ENCODE measurements at regions not wholly inside any gene's neighbourhood (a gene's known extent, or its start where the extent isn't known, plus 50 kb on each side); places are given as distances from the start of the nearest gene placed in this dataset.

GRCh38 chr2:63764630-63765029 is 77.1 kb upstream of the UGP2 start:
- Mint-ChIP-seq H3K27me3 (no peaks in the 10 kb centered on the region), H3K4me3 (no peak overlapping the region), H3K4me1 (no peaks in the 10 kb centered on the region), H3K36me3 (ENCODE audit: low read depth) (no peaks in the 10 kb centered on the region), H3K9me3 (ENCODE audit: low read depth) (peaks cover 2% of the 10 kb centered on the region), H3K27ac (no peak overlapping the region)
- no peak for DNase-seq
- CTCF ChIA-PET, result no interaction called here
- intact Hi-C loops (cut with DNase I, micrococcal nuclease), result no loop called here
- POLR2A ChIA-PET, result no interaction called here
- no peak for ATAC-seq

GRCh38 chr2:63765117-63765516 is 76.6 kb upstream of the UGP2 start:
- DNase-seq (no peak), ATAC-seq (no peak)
- CTCF ChIA-PET, result interaction anchor here (0.6 kb wide), 1 partner anchor 562 kb away, joined by 3 read pairs; no protein-coding TSS in a partner anchor
- POLR2A ChIA-PET, result no interaction called here
- Mint-ChIP-seq H3K9me3 (ENCODE audit: low read depth) (peaks cover 2% of the 10 kb centered on the region), H3K36me3 (ENCODE audit: low read depth) (no peaks in the 10 kb centered on the region), H3K27me3 (no peaks in the 10 kb centered on the region), H3K4me1 (no peaks in the 10 kb centered on the region), H3K27ac (no peak overlapping the region), H3K4me3 (no peak overlapping the region)
- intact Hi-C loops (cut with DNase I, micrococcal nuclease), result no loop called here

GRCh38 chr2:63767307-63767706 is 74.4 kb upstream of the UGP2 start:
- ChIA-PET CTCF (no interaction called here), POLR2A (no interaction called here)
- no peak for DNase-seq
- Mint-ChIP-seq H3K9me3 (ENCODE audit: low read depth) (peaks cover 2% of the 10 kb centered on the region), H3K4me1 (no peaks in the 10 kb centered on the region), H3K27me3 (no peaks in the 10 kb centered on the region), H3K4me3 (no peak overlapping the region), H3K27ac (no peak overlapping the region), H3K36me3 (ENCODE audit: low read depth) (no peaks in the 10 kb centered on the region)
- intact Hi-C loops (cut with DNase I, micrococcal nuclease), result no loop called here
- ATAC-seq, result no peak

GRCh38 chr2:63768051-63768450 is 73.6 kb upstream of the UGP2 start:
- CTCF ChIA-PET, result no interaction called here
- intact Hi-C loops (cut with DNase I, micrococcal nuclease), result no loop called here
- ATAC-seq (no peak), DNase-seq (no peak)
- H3K4me1 Mint-ChIP-seq, result no peaks in the 10 kb centered on the region
- no peaks in the 10 kb centered on the region for H3K27me3 Mint-ChIP-seq
- no peaks in the 10 kb centered on the region for H3K36me3 Mint-ChIP-seq (ENCODE audit: low read depth)
- H3K4me3 Mint-ChIP-seq, result no peak overlapping the region
- H3K9me3 Mint-ChIP-seq (ENCODE audit: low read depth), result peaks cover 2% of the 10 kb centered on the region
- POLR2A ChIA-PET, result no interaction called here
- no peak overlapping the region for H3K27ac Mint-ChIP-seq

- H3K27ac Mint-ChIP-seq, result no peak overlapping the region
- intact Hi-C loops (cut with DNase I, micrococcal nuclease), result no loop called here
- ATAC-seq (no peak), DNase-seq (no peak)
- ChIA-PET POLR2A (interaction anchor here (0.7 kb wide), 1 partner anchor 1103 kb away, joined by 3 read pairs; no protein-coding TSS in a partner anchor), CTCF (no interaction called here)
- H3K9me3 Mint-ChIP-seq (ENCODE audit: low read depth), result peaks cover 2% of the 10 kb centered on the region
- no peaks in the 10 kb centered on the region for H3K4me1 Mint-ChIP-seq
- peaks cover 1% of the 10 kb centered on the region for H3K27me3 Mint-ChIP-seq
- H3K36me3 Mint-ChIP-seq (ENCODE audit: low read depth), result no peaks in the 10 kb centered on the region
- H3K4me3 Mint-ChIP-seq, result no peak overlapping the region
These were observed 71.8 kb upstream of the UGP2 start for GRCh38 chr2:63769915-63770314.

GRCh38 chr2:63772061-63772460 is 69.6 kb upstream of the UGP2 start:
- no peak for ATAC-seq
- CTCF ChIA-PET, result interaction anchor here (0.6 kb wide), 1 partner anchor 21 kb away, joined by 3 read pairs; no protein-coding TSS in a partner anchor
- POLR2A ChIA-PET, result no interaction called here
- peaks cover 5% of the 10 kb centered on the region for H3K9me3 Mint-ChIP-seq (ENCODE audit: low read depth)
- intact Hi-C loops (cut with DNase I, micrococcal nuclease), result no loop called here
- DNase-seq, result no peak
- H3K4me1 Mint-ChIP-seq, result no peaks in the 10 kb centered on the region
- no peak overlapping the region for H3K4me3 Mint-ChIP-seq
- peaks cover 4% of the 10 kb centered on the region for H3K27me3 Mint-ChIP-seq
- no peak overlapping the region for H3K27ac Mint-ChIP-seq
- no peaks in the 10 kb centered on the region for H3K36me3 Mint-ChIP-seq (ENCODE audit: low read depth)

- intact Hi-C loops (cut with DNase I, micrococcal nuclease), result no loop called here
- ChIA-PET POLR2A (no interaction called here), CTCF (no interaction called here)
- Mint-ChIP-seq H3K9me3 (ENCODE audit: low read depth) (peaks cover 3% of the 10 kb centered on the region), H3K36me3 (ENCODE audit: low read depth) (no peaks in the 10 kb centered on the region), H3K4me1 (no peaks in the 10 kb centered on the region), H3K4me3 (no peak overlapping the region), H3K27me3 (peaks cover 4% of the 10 kb centered on the region), H3K27ac (no peak overlapping the region)
- no peak for ATAC-seq
- no peak for DNase-seq
These were observed 66.5 kb upstream of the UGP2 start for GRCh38 chr2:63775191-63775590.

GRCh38 chr2:63776382-63776781 is 65.3 kb upstream of the UGP2 start:
- ATAC-seq, result no peak
- Mint-ChIP-seq H3K4me3 (no peak overlapping the region), H3K4me1 (no peaks in the 10 kb centered on the region), H3K27me3 (peaks cover 4% of the 10 kb centered on the region), H3K36me3 (ENCODE audit: low read depth) (no peaks in the 10 kb centered on the region), H3K9me3 (ENCODE audit: low read depth) (peaks cover 3% of the 10 kb centered on the region), H3K27ac (no peak overlapping the region)
- ChIA-PET CTCF (no interaction called here), POLR2A (no interaction called here)
- intact Hi-C loops (cut with DNase I, micrococcal nuclease), result no loop called here
- no peak for DNase-seq

GRCh38 chr2:63777816-63778215 is 63.9 kb upstream of the UGP2 start:
- ChIA-PET CTCF (no interaction called here), POLR2A (no interaction called here)
- Mint-ChIP-seq H3K36me3 (ENCODE audit: low read depth) (no peaks in the 10 kb centered on the region), H3K27ac (no peak overlapping the region), H3K9me3 (ENCODE audit: low read depth) (peaks cover 3% of the 10 kb centered on the region), H3K27me3 (peaks cover 4% of the 10 kb centered on the region), H3K4me3 (no peak overlapping the region), H3K4me1 (no peaks in the 10 kb centered on the region)
- DNase-seq (no peak), ATAC-seq (no peak)
- intact Hi-C loops (cut with DNase I, micrococcal nuclease), result no loop called here

- intact Hi-C loops (cut with DNase I, micrococcal nuclease), result no loop called here
These were observed 63.3 kb upstream of the UGP2 start for GRCh38 chr2:63778391-63778790.

GRCh38 chr2:63780518-63781155 is 61.1 kb upstream of the UGP2 start:
- POLR2A ChIA-PET, result no interaction called here
- Mint-ChIP-seq H3K27me3 (peaks cover 3% of the 10 kb centered on the region), H3K4me1 (no peaks in the 10 kb centered on the region), H3K9me3 (ENCODE audit: low read depth) (peaks cover 3% of the 10 kb centered on the region), H3K36me3 (ENCODE audit: low read depth) (no peaks in the 10 kb centered on the region), H3K4me3 (no peak overlapping the region), H3K27ac (no peak overlapping the region)
- intact Hi-C loops (cut with DNase I, micrococcal nuclease), result no loop called here
- ATAC-seq (no peak), DNase-seq (no peak)
- CTCF ChIA-PET, result interaction anchor here (0.7 kb wide), 1 partner anchor 670 kb away, joined by 3 read pairs; no protein-coding TSS in a partner anchor

More at GRCh38 chr2:63778391-63778790, 63.3 kb upstream of the UGP2 start:
- POLR2A ChIA-PET, result no interaction called here
- Mint-ChIP-seq H3K36me3 (ENCODE audit: low read depth) (no peaks in the 10 kb centered on the region), H3K27ac (no peak overlapping the region), H3K4me3 (no peak overlapping the region), H3K9me3 (ENCODE audit: low read depth) (peaks cover 3% of the 10 kb centered on the region), H3K4me1 (no peaks in the 10 kb centered on the region), H3K27me3 (peaks cover 4% of the 10 kb centered on the region)
- no peak for ATAC-seq
- CTCF ChIA-PET, result no interaction called here
- DNase-seq, result no peak

- no peak for DNase-seq
- Mint-ChIP-seq H3K27me3 (no peaks in the 10 kb centered on the region), H3K4me1 (peaks cover 3% of the 10 kb centered on the region), H3K4me3 (no peak overlapping the region), H3K36me3 (ENCODE audit: low read depth) (no peaks in the 10 kb centered on the region), H3K9me3 (ENCODE audit: low read depth) (no peaks in the 10 kb centered on the region), H3K27ac (no peak overlapping the region)
- ChIA-PET CTCF (no interaction called here), POLR2A (no interaction called here)
- intact Hi-C loops (cut with DNase I, micrococcal nuclease), result no loop called here
- ATAC-seq, result no peak
These were observed 57.2 kb upstream of the UGP2 start for GRCh38 chr2:63784461-63784860.

- intact Hi-C loops (cut with DNase I, micrococcal nuclease), result no loop called here
- no peaks in the 10 kb centered on the region for H3K36me3 Mint-ChIP-seq (ENCODE audit: low read depth)
These were observed 56.6 kb upstream of the UGP2 start for GRCh38 chr2:63785096-63785495.

More at GRCh38 chr2:63785096-63785495, 56.6 kb upstream of the UGP2 start:
- ATAC-seq, result no peak
- Mint-ChIP-seq H3K27me3 (no peaks in the 10 kb centered on the region), H3K4me1 (peaks cover 6% of the 10 kb centered on the region), H3K4me3 (no peak overlapping the region), H3K9me3 (ENCODE audit: low read depth) (no peaks in the 10 kb centered on the region), H3K27ac (no peak overlapping the region)
- ChIA-PET CTCF (no interaction called here), POLR2A (no interaction called here)
- no peak for DNase-seq

All from activated CD4-positive, alpha-beta T cell treated with anti-CD3 and anti-CD28 coated beads for 36 hours (primary cell).